LoVo (cell line): ENCODE measurements at regions not wholly inside any gene's neighbourhood (a gene's known extent, or its start where the extent isn't known, plus 50 kb on each side); places are given as distances from the start of the nearest gene placed in this dataset.

Source experiments
- DNase-seq: peaks from one replicate; pipeline ENCODE4 v3.0.0-alpha.2; 2016; ENCODE audit warnings: low spot score

DNA sequence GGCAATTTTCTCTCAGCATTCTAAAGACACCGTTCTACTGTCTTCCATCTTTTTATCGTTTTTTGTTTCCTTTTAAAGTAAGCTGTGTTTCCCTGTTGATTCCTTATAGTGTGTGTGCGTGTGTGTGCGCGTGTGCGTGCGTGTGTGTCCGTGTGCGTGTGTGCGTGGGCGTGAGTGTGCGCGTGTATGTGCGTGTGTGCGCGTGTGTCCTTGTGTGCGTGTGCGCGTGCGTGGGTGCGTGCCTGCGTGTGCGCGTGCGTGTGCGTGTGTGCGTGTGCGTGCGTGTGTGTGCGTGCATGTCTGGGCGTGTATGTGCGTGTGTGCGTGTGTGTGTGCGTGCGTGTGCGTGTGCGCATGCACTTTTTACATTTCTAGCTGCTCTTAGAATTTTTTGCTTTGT, 1033.7 kb downstream of the BRD1 start:
- DNase-seq, result no peak

DNA sequence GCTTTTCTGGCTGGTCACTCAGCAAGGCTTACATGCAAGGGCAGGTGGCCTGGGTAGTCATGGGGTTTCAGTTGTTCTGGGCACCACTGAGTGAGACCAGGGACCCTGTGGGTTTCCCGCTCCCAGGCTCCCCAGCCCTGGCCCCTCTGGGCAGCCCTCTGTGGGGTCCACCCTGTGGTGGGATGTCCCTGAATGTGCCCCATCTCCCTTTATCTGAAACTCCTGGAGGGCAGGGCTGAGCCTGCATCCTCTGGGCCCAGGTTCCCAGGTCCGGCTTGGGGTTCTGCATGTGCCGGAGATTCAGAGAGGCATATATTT, 1041.0 kb downstream of the BRD1 start:
- DNase-seq, result no peak

DNA sequence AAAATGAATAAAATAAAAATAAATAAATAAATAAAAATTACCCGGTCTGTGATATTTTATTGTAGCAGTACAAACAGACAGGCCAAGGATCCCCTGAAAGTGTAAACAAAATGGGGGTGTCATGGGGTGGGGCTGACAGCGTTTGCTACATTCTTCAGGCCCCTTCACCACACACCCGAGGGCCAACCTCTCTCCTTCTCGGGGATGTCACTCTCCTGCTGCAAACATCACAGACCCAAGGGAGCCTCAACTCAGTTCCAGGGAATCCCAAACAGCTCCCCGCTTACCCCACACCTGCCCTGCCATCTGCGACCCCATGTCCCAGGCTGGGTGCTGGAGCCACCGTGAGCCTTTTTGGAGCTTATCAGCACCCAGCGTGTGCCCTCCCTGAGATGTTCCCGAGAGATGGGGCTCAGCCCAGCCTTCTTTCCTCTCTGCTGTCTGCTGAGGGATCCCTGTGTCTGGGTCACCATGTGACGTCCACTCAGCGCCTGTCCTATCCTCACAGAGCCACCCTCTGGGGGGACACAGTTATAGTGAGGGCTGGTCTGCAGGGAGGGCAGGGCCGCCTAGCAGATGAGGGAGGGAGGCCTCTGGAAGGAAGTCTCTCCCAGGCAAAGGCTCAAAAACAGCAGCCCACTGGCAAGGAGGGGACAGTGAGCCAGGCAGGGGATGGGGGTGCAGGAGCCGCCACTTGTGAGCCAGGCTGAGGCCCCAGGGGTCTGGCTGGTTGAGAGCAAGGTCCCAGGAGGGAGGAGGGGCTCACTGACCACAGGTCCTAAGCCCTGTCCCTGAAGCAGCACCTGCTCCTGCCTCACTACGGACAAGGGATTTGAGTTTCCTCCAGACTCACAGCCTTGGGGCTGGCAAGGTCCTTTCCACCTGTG, 1041.6 kb downstream of the BRD1 start:
- DNase-seq, result no peak

DNA sequence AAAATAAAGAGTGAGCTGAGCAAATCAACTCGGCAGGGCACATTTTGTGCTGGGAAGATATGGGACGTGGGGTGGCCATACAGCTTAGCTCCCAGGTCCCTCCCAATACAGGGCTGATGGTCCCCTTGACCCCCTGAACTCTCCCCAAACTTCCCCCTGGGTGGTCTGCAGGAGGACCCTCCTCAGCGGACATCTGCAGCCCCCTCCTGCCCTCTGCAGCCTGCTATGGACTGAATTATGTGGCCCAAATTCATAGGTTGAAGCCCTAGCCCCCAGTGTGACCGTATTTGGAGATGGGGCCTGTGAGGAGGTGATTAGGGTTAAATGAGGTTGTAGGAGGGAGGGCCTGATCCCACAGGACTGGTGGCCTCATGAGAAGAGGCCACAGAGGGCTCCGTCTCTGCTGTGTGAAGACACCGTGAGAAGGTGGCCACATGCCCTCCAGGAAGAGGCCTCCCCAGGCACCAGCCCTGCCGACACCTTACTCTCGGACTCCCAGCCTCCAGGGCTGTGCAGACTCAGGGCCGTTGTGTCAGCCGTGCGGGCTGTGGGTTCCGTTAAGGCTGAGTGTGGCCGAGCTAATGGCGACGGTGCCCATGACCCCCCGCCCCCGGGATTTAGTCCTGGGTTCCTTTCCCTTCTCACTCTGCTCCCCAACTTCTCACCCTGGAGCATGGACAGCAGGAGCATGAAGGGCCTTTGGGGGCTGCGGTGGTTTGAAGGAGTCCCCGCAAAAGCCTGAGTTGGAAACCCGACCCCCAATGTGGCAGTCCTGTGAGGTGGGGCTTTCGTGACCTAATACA, 1042.8 kb downstream of the BRD1 start:
- DNase-seq, result no peak

DNA sequence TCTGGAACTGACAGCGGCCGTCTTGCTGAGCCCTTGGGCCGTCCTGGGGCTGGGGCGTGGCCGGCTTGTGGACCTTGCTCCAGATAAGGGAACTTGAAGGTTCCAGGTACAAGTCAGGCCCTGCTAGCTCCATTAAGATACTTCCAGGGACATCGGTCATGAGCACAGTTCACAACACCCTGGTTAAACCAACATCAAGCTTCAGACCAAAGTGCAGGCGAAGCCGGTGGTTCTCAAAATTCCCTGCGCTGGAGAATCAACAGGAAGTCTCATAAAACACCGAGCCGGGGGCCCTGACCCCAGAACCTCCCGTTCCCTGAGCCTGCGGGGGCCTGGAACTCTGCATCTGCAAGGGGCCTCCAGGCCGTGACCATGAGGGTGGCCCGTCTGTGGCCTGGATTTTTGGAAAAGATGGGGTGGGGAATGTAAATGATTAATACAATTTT, 1043.8 kb downstream of the BRD1 start:
- DNase-seq, result no peak

DNA sequence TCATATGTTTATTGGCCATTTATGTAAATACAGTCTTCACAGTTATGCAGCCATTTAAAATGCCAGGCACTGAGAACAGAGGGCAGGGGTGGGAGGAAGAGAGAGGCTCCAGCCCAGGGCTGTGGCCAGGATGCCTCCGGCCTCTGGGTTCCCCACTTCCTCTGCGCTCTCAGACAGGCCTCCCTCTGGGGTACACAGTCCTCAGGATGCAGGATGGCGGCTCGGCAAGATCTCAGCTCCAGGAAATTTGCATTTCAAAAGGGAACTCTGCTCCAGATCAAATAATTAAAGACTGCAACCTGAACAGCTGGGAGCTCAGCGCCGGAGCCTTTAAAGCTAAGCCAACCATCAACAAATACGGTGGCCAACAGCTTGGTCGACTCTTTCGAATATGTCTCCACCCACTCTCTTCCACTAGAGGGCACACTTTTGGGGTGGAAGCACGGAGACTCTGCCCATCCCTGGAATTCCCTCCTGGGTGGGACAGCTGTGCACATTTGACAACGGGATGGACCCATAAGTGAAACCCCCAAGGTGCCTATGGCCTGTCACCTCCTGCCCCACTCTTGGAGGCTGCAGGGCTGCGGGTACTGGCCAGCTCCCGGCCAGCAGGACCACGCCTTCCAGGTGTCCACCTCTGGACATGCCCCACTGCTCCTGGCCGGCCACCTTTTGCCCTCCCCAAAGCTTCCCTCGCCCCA, 1044.7 kb downstream of the BRD1 start:
- no peak for DNase-seq

DNA sequence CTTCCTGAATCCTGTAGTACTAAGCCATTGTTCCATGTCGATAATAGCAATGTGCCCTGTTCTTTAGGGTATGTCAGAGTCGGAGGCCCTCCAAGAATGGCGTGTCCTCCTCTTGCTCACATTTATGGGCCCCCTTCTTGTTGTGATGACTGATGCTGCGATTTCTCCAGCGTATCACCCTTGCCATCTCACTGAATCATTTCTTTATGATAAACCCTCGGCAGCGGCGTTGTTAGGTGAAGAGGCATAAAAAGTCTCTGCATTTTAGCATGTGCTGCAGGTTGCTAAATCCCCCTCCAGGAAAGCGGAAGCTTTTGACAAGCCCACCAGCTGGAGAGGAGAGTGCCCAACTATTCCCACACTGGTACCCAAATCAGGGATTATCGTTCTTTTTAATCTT, 1045.3 kb downstream of the BRD1 start:
- DNase-seq, result no peak

DNA sequence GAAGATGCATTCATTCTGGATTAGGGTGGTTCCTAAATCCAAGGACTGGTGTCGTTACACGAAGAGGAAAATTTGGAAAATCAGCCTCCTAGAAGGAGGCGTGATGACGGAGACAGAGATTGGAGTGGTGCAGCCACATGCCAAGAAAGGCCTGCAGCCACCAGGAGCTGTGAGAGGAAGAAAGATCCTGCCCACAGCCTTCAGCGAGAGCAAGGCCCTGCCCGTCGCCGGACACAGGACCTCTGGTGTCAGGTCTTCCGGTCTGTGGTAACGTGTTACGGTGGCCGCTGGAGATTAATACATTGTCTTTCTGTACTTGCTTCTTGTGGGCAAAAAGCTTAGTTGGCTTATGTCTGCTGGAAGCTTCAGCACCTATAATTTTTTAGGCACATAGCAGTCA, 1045.8 kb downstream of the BRD1 start:
- no peak for DNase-seq

DNA sequence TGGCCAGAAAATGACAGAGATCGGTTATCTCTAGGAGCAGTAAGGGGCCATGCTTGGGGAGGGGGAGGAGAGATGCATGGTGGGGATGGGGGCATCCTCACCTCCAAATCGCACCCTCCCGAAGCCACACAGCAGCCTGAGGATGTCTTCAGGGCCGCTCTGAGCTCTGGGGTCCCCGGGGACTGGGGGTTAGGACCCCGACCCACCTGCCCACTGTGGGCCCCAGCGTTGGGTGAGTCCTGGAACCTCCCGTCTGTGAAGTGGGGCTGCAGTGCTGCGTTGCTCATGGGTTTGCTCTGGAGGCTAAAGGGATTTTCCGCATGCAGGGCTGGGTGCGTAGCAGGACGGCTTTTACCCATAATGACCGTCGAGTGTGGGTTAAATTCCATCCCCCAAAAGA, 1046.3 kb downstream of the BRD1 start:
- no peak for DNase-seq

DNA sequence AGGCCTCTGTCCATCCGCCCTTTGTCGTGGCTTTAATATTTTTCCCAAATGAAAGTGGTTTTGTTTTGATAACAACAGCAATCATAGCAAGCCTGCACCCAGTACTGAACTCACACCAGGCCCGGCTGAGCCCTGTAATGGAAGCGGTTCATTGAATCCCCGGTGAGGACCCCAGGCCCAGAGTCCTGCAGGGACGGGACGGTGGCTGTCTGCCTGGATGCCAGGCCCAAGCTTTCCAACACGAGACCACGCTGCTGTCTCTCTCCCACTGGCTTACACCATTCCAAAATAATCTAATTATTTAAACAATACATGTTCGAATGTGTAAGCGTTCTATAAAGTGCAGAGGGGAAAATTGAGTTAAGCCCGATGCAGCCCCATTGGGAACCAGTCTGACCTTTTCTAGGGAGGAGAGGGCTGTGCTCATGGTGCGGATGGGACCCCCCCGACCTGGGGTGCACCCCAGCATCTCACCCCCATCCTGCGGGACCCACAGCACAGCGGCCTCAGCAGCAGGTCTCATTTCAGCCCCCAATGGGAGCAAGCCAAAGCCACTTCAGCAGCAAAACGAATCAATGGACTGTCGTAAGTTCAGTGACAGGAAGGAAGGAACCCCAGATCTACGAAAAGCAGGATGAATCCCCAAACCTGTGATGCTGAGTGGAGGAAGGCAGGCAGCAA, 1046.9 kb downstream of the BRD1 start:
- DNase-seq, result no peak

DNA sequence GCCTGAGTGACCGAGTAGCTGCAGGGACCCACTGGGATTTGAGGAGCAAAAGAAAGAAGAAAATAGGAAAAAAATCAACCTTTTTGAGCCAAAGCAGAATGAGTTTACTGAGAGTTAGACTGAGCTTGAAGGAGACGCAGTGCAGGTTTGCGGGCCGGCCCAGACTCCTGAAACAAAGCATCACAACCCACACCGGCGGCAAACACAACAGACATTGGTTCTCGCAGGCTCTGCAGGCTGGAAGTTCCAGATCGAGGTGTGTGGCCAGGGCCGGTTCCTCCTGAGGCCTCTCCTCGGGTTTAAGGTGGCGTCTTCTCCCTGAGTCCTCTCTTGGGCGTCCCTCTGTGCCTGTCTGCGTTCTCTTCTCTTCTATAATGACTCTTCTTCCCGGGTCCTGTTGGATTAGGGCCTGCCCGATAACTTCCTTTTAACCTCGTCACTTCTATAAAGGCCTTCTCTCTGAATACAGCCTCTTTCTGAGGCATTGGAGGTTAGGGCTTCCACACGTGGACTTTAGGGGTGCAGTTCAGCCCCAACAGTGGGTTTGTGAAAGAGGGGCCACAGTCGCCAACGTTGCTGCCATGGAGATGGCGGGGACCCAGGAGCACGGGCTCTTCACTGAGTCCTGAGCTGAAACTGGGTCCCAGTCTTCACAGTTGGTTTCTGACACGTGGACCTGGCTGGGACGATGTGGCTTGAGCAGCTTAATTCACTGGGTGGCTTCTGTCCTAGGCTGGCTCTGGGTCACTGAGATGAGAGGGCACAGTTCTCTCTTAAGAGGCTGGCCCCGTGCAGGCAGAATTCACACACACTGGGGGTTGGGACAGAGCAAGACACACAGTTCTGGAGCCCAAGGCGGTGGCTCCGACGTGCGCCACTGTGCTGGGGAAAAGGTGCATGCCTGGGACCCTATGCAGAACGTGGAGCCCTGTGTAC, 1047.7 kb downstream of the BRD1 start:
- no peak for DNase-seq

DNA sequence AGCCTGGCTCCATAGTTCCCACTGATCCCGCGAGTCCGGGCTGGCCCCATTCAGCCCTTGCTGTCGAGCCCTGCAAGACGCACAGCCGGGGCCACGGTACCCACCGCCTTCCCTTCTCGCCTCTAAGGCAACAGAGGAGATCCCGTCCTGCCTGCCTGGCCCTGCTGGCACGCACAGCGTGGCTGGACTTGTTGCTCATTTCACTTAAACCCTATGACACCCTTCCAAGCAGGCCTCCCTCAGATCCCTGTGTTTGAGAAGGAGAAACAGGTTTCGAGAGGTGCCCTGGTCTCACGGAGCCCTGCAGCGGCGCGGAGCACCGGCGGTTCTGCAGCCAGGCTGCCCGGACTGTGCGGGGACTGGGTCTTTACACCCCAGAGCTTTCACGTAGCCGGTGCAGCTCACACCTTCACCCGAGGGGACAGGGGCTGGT, 1048.4 kb downstream of the BRD1 start:
- no peak for DNase-seq

DNA sequence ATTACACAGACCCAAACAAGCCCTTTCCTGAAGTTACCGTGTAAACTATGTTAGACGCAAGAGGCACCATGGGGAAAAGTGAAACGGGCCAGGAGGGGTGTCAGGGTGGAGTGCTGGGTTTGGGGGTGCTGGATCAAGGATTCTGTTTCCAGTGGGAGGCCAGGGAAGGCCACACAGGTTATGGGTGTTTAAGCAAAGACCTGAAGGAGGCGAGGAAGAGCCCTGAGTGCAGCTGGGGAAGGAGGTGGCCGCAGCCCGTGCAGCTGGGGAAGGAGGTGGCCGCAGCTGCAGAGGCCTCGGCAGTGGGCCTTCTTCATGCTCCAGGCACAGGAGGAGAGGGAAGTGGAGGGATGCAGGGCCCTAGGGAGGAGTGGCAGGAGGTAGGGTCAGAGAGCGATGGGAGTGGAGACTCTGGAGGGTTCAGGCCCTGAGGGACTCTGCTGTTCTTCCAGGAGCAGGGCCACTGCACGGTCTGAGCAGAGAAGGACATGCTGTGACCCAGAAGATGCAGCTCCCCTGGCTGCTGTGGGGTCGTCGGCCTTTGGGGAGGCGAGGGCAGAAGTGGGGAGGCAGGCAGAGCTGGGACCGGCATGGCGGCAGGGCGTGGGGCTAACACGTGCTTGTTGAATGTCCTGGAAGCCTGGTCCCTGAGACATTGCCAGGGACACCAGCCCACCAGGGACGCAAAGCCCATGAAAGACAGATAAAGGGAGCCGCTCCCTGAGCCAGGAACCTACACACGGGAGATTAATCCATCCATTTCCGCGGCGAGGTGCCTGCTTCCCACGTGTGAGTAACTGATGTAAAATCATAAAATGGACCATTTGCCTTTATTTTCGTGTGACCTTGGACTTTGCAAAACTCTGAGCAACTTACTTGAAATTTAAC, 1049.1 kb downstream of the BRD1 start:
- DNase-seq, result no peak

DNA sequence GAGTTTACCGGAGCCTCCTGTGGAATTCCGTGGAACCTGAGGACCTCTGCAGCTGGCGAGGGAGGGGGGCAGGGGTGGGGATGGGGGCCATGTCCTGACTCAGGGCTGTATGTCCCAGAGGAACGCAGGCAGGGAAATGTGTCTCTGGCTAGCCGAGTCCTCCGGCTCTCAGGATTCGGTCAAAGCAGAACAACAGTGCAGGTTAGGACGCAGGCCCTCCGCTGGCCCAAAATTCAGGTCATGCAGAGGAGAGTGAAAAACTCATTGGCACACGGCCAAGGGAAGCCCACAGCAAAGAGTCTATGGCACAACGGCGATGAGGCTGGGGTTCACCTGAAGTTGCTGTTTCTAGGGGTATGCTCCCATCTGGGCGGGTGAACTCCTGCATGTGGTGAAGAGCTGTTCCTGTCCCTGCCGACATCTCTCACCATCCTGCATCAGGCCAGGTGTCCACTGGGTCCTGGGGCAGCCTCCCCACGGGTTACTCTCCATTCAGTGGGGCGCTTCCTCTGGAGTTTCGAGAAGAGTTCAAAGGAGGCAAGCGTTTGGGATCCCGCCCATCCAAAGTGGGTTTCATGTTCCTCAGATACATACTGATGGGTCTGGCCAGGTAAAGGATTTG, 1055.3 kb downstream of the BRD1 start:
- DNase-seq, result no peak

DNA sequence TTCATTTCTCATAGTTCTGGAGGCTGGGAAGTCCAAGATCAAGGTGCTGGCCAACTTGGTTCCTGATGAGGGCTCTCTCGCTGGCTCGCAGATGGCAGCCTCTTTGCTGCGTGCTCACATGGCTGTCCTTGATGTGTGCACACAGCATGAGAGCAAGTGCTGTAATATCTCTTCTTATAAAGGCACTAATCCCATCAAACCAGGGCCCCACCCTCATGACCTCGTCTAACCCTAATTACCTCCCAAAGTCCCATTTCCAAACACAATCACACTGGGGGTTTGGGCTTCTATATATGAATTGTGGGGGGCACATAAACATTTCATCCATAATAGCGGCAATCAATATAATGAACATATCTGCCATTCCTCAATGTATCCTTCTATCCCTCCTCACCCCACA, 1062.1 kb downstream of the BRD1 start:
- DNase-seq, result no peak

DNA sequence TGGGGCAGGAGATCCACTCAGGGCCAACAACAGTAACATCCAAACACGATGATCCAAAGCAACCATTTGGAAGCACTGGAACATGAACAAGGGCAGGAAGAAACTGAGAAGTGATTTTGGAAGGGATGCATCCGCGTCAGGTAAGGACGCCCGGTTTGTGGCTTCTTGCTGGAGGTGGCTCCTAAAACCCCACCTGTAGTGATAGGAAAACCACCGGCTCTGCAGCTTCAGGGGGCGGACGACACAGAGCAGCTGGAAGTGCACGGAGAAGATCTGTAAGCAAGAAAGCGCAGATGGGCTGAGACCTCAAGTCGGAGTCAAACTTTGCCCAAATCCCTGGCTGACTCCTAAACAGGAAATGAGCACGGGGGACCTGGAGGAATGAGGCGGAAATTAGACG, 1066.1 kb downstream of the BRD1 start:
- DNase-seq, result no peak

DNA sequence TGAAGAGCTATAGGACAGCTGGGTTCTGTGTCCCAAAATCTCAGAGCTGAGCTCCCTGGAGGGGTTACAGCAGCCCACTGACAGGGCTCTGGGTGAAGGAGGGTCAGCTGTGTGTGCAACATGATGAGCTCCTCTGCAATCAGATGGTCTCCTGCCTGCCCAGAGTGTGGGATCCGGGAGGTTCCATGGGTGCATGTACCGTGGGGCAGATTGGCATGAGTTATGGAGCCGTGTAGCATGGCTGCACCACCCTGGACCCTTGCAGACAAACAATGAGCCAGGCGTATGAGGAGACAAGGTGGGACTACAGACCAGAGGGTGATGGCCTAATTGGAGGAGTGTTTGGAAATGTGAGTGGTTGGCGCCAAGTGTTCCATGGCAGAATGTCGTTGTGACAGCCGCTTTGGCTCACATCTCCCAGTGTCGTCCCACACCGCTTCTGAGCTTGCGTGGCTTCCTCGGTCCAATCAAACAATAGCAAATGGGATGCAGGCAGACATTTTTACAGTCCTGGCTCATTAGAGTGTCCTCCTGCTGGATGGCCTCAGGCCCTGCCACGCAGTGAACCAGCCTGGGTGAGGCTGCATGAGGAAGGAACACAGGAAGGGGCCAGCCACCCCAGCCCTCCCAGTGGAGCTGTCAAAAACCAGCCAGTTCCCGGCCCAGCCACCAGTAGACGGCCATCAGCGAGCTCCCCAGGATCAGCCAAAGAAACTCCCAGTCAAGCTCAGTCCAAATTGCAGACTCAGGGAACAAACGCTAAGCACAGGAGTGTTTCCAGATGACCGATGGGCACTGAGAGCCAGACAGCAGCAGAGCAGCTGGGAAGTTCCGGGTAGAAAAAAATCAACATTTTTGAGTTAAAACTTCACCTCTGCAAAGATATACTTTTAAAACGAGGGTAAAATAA, 1066.9 kb downstream of the BRD1 start:
- no peak for DNase-seq
